GM10248 (cell line): ENCODE measurements at regions not wholly inside any gene's neighbourhood (a gene's known extent, or its start where the extent isn't known, plus 50 kb on each side); places are given as distances from the start of the nearest gene placed in this dataset.

Experiments
- CTCF ChIA-PET: fragments of 300-600 bp; sonication (Branson Sonifier 250); formaldehyde crosslinking; extraction: SDS; loops from one replicate; lab custom pipeline; 2021; ENCODE audit warnings: antibody characterized with exemption; lab: Yijun Ruan, JAX
- POLR2A ChIA-PET: fragments of 350-650 bp; sonication (Branson Sonifier 250); formaldehyde crosslinking; extraction: SDS; loops from one replicate; lab custom pipeline; 2020; ENCODE audit warnings: antibody characterized with exemption; lab: Yijun Ruan, JAX
- DNase-seq: peaks from one replicate; pipeline ENCODE4 v3.0.0; 2012; ENCODE audit errors: extremely low spot score
- TF ChIP-seq, protein P1 (sequence below): IDR thresholded peaks from 2 replicates; pipeline ENCODE4 v1.5.1; 2012; ENCODE audit warnings: mild to moderate bottlenecking, low read depth; ENCODE audit errors: extremely low read depth, missing control alignments, control extremely low read depth

DNA sequence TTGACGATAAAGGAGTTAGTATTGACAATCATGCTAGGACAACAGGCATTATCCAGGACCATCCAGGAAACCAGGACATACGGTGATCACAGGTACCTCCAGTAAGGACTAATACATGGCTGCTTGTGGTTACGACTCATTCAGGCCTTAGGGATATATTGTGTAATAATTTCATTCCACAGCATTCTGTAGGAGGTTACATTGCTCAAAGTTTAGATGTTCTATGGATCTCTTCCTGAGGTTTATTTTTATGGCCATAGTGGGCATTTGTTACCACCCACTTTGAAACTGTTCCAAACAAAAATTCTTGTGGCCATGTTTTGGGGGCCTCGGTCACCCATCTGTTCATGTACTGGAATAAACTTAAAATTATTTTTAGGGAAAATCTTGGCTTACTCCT, 431.6 kb downstream of the METTL4 start:
- POLR2A ChIA-PET, result no interaction called here
- no peak for DNase-seq
- CTCF ChIA-PET, result interaction anchor here (1.8 kb wide), 1 partner anchor 12 kb away, joined by 9 read pairs; no protein-coding TSS in a partner anchor
- TF ChIP-seq, protein P1, sequence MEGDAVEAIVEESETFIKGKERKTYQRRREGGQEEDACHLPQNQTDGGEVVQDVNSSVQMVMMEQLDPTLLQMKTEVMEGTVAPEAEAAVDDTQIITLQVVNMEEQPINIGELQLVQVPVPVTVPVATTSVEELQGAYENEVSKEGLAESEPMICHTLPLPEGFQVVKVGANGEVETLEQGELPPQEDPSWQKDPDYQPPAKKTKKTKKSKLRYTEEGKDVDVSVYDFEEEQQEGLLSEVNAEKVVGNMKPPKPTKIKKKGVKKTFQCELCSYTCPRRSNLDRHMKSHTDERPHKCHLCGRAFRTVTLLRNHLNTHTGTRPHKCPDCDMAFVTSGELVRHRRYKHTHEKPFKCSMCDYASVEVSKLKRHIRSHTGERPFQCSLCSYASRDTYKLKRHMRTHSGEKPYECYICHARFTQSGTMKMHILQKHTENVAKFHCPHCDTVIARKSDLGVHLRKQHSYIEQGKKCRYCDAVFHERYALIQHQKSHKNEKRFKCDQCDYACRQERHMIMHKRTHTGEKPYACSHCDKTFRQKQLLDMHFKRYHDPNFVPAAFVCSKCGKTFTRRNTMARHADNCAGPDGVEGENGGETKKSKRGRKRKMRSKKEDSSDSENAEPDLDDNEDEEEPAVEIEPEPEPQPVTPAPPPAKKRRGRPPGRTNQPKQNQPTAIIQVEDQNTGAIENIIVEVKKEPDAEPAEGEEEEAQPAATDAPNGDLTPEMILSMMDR, result no peak

DNA sequence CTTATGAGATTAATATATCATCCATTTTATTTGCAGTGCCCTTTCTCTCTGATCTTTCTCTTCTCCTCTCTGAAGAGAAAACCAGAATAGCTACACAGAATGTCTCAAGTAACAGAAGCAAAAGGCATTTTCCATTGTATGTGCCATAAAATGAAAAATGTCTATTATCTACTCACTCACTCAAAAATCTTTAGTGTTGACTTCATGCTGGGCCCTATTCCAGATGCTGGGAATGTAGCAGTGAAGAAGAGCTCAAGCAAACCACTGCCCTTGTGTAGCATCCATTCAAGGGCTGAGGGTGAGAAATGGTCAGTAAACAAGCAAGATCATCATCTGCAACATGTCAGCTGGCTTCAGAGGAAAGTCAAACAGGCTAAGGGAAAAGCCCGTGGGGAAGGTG, 427.7 kb downstream of the METTL4 start:
- no peak for DNase-seq
- POLR2A ChIA-PET, result no interaction called here
- CTCF ChIA-PET, result no interaction called here
- TF ChIP-seq, protein P1, result no peak

DNA sequence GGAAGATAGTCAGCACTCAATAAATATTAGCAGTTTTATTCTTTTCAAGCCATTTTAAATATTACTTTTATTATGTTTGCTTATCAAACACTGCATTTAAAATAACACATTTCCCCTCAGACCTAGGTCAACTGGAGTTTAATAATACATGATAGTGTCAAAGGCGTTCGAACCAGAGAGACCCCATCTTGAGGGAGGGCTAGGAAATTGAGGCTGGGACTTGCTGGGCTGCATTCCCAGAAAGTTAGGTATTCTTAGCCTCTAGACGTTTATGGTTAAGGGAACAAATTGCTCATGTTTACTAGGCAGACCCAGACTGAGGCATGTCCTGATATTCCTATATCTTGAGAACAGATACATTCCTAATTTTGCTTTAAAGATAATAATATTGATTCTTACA, 426.5 kb downstream of the METTL4 start:
- DNase-seq, result no peak
- TF ChIP-seq, protein P1, result no peak
- POLR2A ChIA-PET, result no interaction called here
- CTCF ChIA-PET, result no interaction called here

DNA sequence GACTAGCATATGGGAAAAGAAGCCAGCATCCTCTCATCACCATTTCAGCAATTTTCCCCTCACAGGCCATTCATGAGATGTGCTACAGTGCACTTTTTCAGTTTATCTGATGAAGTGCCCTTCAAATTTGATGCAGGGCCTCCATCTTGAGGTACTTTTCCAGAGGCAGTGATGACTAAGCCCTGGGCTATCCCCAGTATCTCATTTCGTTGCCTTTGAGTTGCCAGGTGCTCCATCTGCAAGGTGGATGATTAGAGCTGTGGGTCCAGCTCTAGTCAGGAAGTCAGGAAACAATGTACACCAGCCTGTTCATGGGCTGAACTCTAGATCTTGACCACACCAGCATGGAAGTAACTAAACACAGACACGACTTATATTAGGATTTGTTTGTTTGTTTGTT, 425.2 kb downstream of the METTL4 start:
- DNase-seq, result no peak
- TF ChIP-seq, protein P1, result no peak
- ChIA-PET POLR2A (no interaction called here), CTCF (no interaction called here)

DNA sequence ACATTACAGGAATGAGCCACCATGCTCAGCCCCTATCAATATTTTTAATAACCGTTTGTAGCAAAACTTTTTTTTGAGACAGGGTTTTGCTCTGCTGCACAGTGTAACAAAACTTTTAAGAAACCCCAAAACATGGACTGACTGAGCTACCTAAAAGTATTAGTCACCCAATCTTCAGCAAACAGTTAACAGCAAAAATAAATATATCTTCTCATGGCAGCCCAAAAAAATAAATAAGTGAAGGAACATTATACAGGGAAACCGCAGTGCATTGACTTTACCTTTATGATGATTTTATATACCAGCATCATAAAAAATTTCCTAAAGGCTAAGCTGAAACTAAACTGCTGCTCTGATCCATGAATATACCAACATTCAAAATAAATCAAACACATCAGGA, 424.6 kb downstream of the METTL4 start:
- POLR2A ChIA-PET, result no interaction called here
- CTCF ChIA-PET, result no interaction called here
- TF ChIP-seq, protein P1, result no peak
- no peak for DNase-seq

DNA sequence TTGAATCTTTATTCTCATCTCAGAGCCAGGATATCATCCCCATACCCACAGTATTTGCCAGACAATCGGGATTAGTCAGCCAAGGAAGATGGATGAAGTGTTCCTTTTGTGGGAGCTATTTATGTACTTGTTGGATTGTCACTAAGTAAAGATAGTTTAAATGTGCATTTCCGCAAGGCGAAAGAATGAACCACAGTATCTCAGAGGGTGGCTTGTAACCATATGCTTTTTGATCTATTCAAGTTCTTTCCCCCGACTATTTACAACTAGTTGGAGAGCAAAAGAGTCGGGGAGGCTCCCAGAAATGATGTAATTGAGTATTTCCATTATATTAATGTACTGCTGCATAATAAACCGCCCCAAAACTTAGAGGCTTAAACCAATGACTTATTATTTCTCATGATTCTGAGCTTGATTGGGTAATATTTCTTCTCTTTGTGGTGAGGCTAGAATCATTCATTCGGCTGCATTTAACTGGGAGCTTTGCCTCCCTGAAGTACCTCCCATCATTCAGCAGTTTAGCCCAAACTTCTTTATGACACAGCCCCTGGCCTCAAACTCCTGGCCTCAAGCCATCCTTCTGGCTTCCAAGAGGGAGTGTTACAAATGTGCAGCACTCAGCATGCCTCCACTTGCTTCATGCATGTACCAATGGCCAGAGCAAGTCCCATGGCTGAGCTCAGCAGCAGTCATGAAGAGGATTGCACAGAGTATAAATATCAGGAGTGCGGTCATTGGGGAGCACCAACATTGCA, 423.7 kb downstream of the METTL4 start:
- TF ChIP-seq, protein P1, result no peak
- no peak for DNase-seq
- POLR2A ChIA-PET, result no interaction called here
- CTCF ChIA-PET, result interaction anchor here (1.3 to 1.7 kb wide), 3 partner anchors 9 to 28 kb away, joined by 3 read pairs; no protein-coding TSS in a partner anchor
